Medulla oblongata (tissue), 1 donor: ENCODE measurements at regions not wholly inside any gene's neighbourhood (a gene's known extent, or its start where the extent isn't known, plus 50 kb on each side); places are given as distances from the start of the nearest gene placed in this dataset.

ENCODE experiments used
- DNase-seq: peaks from one replicate; pipeline ENCODE4 v3.0.0-alpha.2; 2015; ENCODE audit errors: extremely low spot score

DNA sequence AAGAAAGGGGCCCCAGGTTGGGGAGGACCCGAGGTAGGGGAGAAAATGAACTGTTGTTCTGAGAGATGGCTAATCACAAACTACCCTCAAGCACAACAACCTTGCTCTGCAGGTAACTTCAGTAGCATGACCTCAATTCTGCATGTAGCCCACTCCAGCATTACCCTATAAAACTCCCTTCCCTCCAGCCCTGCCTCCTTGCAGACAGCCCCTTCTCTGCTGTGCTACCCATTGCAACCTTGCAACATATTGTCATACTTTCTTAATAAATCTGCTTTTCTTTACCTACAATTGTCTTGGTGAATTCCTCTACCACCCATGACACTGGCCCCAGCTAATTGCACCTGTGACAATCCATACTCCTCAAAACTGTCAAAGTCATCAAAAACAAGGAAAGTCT, 428.9 kb downstream of the MATN1 start:
- no peak for DNase-seq

DNA sequence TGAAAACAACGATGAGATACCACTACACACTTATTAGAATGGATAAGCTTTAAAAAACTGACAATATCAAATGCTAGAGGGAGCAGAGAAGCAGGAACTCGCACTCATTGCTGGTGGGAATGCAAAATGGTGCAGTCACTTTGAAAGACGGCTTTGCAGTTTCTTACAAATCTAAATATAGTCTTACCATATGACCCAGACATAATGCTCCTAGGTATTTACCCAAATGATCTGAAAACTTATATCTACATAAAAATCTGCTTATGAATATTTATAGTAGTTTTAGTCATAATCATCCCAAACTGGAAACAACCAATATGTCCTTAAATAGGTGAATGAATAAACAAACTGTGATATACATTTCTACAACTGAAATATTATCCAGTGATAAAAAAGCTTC, 430.9 kb downstream of the MATN1 start:
- no peak for DNase-seq

DNA sequence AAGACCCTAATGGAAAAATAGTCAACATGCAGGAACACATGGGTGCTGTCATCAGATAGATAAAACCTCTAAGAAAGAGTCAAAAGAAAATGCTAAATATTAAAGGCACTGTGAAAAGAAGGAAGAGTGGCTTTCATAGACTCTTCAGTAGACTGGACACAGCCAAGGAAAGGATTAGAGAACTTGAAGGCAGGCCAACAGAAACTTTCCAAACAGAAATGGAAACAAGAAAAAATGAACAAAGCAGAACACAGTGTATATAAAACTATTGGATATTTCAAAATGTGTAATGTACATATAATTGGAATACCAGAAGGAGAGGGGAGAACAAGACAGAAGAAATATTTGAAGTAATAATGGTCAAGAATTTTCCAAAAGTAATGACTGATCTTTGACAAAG, 431.9 kb downstream of the MATN1 start:
- no peak for DNase-seq

DNA sequence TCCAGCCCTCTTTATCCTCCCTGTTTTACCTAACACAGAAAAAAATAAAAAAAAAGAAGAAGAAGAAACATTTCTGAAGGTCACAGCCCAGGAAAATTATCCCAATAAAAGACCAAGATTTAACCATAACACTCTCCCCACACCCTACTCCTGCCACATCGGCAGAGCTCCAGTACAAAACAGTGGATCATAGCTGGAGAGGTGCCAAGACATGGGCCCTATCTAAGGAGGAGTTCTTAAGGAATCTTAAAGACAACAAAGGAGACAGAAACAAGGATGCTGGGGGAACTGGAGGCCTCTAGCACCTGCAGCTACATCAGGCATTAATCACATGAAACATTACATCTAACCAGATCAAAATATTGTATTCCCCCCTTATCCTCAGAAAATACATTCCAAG, 432.8 kb downstream of the MATN1 start:
- DNase-seq: no peak

DNA sequence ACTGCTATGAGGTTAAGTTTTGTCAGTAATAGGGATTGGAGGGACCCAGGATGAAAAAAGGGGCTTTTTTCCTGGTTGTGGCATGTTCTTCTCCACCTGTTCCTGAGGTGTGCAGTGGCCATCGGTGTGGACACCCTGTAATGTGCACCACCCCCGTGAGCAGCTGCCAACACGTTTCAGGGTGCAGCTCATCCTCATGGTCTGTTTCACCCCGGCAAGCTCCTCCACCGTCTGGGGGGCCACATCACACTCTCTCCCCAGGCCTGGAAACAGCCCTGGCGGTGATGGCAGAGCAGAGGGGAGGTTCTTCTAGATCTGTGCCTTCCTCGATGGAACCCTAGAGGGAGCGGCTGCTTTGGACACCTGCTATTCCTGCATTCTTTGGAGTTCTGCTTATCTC, 435.4 kb downstream of the MATN1 start:
- no peak for DNase-seq

DNA sequence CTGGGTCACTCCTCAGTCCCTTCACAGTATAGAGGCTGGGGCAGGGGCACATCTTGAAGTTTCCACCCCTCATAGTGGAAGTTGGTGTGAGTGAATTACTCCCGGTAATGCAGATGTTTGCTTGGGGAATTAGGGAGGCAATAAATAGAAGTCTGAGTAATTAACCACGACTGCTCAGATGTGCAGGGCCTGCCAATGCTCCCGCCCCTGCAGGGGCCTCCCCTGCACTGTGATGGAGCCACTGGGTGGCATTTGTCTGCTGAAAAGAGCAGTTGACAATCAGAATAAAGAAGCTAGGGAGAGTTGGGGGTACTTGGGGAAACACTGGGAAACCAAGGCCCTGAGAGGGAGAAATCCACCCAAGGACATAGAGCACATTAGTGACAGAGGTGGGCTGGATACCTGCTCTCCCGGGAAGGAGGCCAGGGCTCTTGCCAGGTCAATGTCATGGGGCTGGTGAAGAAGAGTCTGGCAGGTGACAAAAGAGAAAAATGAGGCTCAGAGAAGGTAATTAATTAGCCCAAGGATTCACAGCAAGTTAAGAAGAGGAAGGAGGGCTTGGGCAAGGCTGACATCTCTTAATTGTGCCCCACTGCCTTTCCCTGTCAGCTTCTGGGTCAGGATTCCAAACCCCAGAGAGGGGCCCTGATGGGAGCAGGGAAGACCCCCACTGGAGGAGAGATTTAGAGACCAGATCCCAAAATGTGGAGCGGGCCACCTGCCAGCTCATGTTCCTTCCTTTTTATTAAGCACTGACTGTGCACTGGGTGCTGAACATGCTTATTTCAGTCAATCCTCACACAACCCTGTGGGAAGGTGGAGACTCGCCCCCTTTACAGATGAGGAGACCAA, 436.2 kb downstream of the MATN1 start:
- DNase-seq: no peak

DNA sequence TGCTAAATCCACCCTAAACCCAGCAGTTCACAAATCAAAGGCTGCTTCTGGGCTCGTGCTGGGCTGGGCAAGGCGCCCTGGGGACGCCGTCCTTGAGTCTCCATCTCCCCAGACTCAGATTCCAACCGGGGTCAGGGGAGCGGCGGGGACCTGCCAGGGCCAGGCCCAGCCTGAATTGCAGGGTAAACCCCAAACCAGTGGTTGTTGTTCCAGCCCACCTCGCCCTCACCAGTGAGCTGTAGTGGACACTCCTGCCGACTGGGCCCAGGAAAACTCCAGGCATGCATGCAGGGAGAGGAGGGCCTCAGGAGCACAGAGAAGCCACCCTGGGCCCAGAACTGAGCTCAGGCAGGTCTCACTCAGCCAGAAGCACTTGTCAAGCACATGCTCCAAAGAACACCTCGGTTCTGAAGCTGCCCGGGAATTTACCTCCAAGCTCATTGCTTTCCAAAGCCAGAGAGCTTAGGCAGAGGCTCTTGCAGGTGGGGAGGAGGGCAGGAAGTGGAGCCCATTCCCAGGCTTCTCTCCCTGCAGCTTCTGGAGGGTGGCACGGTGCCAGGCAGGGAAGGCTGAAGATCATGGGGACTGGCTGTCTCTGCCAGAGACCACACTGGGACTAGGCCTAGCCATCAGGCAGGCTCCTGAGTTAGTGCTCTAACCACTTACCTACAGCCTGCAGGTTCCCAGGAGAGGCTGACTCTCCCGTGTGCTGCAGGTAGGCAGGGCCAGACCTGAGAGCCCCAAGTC, 437.0 kb downstream of the MATN1 start:
- no peak for DNase-seq

DNA sequence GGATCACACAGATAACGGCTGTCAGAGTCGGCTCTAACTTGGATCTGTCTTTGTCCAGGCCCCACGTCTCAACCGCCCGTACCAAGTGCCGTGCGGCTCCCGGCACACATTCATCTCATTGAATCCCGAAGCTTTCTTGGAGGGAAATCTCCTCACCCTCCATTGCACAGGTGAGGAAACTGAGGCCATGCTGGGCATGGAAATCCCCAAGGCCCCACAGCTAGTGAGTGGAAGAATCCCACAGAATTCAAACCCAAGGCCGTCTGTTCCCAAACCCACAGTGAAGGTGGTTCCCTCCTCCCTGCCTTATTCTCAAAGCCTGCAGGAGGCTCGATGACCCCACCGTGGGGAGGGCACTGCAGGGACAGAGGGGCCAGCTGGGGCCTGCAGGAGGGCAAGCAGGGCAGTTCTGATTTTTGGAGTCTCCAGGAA, 437.9 kb downstream of the MATN1 start:
- no peak for DNase-seq

DNA sequence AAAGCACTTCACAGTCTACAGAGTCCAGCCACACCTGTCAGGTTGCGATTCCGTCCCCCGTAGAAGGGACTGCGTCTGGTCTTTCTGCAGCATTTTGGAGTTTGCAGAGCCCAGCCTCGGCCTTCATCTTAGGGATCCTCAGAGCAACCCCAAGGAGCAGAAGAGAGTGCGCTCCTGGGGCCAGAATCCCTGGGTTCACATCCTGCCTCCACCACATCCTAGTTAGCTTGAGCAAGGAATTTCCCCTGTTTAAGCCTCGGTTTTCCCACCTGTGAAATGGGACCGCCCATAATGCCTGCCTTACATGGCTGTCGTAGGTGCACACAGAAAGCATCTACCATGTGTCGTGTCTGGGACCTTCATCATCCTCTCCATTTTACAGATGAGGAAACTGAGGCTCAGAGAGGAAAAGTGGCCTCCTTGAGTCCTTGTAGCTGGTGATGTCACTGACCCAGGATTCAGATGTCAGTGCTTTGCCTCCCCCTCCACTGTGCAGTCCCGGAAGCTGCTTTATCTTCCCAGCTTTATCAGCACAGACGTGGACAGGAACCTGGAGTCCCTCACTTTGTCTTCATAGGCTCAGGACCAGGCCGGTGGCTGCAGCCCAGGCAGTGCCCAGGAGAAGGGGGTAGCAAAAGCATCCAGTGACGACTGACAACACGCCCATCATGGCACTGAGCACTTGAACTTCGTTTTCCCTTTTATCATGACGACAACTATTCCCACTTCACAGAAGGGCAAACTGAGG, 438.5 kb downstream of the MATN1 start:
- DNase-seq: no peak

DNA sequence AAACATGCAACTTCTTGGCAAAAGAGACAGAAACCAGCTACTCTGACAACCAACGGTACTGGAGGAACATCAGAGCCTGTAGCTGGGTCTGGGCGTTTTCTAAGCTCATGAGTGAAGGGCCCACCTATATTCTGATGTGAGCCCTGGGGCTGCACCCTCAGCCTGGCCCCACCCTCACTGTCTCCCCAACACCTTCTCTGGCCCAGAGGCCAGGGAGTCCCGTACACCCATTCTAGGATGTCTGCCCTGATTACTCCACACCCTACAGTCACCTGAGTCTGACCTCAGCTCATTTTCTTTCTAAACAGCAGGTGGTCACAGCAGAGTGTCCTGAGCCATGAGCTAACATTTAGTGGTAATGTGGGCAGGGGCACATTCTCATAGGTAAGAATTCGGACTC, 439.2 kb downstream of the MATN1 start:
- no peak for DNase-seq

DNA sequence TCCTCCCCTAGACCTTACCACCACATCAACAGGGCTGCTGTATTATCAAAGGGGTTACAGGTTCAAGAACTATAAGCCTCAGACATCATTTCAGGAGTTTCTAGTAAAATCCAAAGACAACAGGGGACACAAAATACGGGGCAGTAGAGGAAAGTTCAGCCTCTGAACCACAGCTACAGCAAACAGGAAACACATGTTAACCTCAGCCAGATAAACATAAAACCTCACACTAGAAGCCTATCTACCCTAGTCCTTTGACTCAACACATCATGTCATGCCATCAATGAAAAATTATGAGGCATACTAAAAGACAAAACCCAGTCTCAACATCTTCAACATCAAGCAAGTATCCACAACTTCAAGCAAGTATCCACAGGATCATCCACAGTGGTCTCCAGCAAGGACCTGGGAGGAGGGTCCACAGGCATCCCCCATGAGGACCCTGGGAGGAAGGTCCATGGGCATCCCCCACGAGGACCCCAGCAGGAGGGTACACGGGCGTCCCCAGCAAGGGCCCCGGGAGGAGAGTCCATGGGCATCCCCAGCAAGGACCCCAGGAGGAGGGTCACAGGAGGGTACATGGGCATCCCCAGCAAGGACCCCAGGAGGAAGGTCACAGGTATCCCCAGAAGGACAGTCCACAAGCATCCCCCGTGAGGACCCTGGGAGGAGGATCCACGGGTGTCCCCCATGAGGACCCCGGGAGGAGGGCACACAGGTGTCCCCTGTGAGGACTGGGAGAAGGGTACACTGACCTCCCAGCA, 440.0 kb downstream of the MATN1 start:
- DNase-seq: no peak

DNA sequence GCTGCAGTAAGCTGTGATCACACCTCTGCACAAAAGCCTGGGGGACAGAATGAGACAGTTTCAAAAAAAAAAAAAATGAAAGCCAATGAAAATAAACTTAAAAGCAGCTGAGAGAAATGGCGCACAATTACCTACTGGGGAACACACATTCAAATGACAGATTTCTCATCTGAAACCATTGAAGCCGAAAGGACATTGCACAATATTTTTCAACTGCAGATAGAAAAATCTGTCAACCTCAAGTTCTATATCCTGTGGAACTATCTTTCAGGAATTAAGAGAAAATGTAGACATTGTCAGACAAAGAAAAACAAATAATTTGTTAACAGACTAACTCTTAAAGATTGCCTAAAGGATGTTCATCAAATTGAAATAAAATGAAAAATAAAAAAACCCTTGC, 442.8 kb downstream of the MATN1 start:
- no peak for DNase-seq

DNA sequence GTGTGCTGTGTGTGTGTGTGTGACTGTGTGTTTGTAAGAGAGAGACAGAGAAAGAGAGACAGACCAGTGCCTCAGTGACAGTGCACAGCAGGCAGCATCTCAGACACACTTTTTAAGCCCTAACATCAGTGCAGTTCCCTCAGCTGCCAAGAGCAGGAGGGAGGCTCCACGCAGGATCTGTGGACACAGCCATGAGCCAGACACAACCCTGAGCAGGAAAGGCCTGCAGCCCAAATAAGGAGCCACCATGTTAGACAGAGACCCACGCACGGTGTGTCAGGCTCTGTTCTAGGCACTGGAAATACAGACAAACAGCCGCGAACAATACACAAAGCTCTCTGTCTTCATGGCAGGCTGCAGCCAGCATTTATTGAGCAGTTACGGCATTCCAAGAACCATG, 445.5 kb downstream of the MATN1 start:
- DNase-seq: no peak

DNA sequence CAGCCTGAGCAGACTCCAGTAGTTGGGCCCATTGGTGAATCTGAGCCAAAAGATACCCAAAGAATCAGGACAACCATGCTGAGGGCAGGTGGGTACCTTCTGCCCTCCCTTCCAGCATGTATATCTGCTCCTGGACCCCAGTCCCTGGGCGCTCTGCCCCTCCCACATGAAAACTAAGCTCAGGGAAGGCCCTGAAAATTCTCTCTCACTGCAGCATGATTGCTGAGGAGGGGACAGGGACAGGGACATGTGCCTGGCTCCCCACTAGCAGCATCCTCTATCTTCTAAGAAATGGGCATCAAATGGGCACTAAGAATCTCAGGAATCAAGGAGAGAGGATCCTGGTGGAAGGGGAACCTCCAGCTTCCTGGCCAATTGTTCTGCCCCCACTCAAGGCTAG, 446.0 kb downstream of the MATN1 start:
- DNase-seq: no peak

DNA sequence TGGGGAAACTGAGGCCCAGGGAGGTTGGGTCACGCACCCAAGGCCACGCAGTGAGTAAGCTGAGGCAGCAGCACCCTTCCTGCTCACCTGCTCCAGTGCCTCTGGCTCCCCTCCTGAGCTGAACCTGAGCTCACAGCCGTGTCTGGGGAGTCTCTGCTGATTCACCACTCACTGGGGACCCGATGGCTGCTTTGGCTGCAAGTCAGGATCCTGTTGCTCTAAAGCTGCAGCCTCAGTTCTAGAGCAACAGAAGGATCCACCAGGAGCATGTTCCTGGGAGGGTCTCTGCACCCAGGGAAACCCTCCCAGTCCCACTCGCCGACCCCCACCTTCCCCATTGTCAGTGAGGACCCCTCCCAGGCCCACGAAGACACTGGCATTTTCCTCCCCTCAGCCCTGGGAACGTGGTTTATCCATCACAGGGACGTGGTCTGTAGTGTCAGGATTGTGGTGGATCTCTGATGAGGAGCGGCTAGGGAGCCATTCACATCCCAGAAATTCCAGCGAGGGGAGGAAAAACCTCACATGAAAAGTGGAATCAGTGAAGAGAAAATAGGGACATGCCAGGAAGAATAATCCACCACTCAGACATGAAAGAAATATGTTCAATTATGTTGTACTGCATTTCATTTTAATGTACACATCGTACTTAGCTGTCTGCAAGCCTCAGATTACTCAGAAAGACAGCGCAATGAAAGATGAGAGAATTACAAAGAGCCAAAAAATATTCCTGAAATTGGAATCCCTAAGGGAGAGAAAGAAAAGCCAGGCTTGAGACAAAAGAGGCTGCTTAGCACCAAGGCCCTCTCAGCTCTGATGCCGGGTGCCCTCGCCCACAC, 447.2 kb downstream of the MATN1 start:
- DNase-seq: no peak

DNA sequence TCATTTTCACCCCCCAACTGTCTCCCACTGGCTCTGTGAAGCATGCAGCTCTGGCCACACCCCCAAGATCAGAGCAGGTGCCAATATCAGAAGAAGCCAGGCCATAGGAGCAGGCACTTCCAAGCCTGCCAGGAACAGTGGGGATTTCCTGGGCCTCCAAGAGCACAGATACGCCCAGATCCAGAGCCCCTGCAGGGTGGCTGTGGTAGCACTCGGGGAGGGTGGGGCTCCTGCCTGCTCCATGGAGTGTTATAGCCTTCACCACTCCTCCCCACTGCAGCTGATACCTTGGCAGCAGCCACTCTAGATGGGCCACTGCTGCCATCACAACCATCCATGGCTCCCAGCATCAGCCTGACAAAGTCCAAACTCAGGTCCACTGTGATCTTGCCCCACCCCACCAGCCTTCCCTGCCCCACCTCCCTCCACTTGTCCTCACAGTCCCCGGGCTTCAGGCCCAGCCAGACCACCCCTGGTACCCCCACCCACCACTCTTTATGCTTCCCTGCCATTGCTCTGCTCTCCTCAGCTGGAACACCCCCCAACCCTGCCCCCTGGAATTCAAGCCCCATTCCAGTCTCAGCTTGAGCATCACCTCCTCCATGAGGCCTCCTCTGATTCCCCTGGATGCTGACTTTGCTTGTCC, 448.3 kb downstream of the MATN1 start:
- no peak for DNase-seq

DNA sequence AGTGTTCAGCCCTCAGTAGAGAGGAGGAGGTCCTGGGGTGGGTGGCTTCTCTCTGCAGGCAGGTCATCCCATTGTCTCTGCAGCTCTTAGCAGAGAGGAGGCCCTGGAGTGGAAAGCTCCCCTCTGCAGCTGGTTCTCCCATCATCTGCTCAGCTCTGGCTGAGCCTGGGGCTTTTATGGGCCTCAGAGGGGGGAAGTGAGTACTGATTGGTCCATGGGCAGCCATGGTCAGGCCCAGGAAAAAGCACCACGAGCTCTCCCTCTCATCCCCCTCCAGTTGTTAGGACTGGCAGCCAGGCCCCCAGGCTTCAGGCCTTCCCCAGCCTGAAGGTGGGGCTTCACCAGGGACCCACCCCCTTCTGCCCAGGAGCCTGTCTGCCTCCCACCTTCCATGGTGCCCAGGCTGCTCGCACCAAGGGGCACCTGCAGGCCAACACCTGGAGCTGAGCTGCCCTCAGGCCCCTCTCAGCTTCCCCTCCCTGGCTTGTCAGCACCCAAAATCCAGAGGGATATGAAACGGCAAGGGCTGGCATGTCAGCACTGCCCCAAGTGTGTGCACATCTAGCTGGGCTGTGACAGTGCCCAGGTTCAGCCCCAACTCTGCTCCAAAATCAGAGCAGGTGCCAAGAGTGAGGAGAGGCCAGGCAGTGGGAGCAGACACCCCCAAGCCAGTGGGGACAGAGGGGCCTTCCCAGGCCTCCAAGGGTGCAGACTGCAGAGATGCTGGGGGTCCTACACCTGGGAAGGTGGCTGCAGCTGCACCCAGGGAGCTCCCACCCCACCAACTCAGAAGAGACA, 449.0 kb downstream of the MATN1 start:
- no peak for DNase-seq

DNA sequence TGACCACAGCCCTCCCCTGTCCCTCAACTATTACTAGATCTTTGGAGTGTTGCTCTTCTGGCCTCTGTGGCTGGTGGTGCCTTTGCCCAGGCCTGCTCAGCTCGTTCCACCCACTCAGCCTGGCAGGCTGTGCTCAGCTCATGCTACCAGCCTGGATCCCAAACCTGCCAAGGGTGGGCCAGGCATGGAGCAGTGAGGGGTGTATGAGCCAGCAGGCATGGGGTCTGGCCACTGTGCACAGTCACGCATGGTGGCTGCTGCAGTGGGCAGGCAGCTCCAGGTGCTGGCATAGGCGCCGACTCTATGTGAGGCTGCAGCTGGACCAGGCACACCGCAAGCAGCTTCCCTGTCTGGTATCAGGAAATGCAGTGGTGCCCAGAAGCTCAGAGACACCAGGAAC, 449.9 kb downstream of the MATN1 start:
- DNase-seq: no peak

DNA sequence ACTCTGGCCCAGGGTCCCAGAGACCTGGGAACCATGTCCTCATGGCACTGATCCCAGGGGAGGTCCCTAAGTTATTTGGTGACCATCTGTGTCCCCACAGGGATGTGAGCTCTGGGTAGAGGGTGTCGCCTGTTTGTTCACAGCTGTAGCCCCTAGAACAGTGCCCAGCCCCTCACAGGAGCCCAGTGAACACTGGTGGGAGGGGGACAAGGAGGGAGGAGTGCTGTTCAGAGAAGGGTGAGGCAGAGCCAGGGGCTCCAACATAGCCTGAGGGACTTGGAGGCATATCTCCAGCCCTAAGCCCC, 450.4 kb downstream of the MATN1 start:
- DNase-seq: no peak
